ENCODE measurements at regions not wholly inside any gene's neighbourhood (a gene's known extent, or its start where the extent isn't known, plus 50 kb on each side); places are given as distances from the start of the nearest gene placed in this dataset.

DNA sequence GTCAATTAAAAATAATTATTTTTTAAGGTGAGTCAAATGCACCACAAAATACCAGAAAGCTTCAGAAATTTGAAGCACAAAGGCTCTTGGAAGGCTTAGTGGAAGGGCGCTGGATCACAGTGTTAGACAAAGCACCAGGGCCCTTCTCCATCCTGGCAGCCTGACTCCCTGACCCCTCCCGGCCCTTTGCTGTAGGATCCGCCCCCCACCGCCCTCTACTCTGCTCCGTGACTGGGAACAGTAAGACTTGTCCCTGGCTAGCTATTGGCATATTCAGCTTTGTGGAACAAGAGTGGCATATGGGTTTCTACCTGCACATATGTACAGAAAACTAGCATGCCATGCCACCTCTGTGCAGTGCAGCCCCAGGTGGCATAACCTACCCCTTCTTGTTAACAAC lies 222.1 kb downstream of the SYK start:
- TF ChIP-seq, protein P1, sequence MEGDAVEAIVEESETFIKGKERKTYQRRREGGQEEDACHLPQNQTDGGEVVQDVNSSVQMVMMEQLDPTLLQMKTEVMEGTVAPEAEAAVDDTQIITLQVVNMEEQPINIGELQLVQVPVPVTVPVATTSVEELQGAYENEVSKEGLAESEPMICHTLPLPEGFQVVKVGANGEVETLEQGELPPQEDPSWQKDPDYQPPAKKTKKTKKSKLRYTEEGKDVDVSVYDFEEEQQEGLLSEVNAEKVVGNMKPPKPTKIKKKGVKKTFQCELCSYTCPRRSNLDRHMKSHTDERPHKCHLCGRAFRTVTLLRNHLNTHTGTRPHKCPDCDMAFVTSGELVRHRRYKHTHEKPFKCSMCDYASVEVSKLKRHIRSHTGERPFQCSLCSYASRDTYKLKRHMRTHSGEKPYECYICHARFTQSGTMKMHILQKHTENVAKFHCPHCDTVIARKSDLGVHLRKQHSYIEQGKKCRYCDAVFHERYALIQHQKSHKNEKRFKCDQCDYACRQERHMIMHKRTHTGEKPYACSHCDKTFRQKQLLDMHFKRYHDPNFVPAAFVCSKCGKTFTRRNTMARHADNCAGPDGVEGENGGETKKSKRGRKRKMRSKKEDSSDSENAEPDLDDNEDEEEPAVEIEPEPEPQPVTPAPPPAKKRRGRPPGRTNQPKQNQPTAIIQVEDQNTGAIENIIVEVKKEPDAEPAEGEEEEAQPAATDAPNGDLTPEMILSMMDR (IDR thresholded peaks at IDR 0.05), result no peak
- DNase-seq (ENCODE audit: extremely low spot score, unreplicated experiment), result peak; percentile 51
- H3K27ac Mint-ChIP-seq (ENCODE audit: unreplicated experiment), result no peak overlapping the region
- H3K27me3 Mint-ChIP-seq (ENCODE audit: unreplicated experiment), result no peaks in the 10 kb centered on the region
- H3K4me3 Mint-ChIP-seq (ENCODE audit: unreplicated experiment), result no peak overlapping the region
- peaks cover 24% of the 10 kb centered on the region for H3K4me1 Mint-ChIP-seq (ENCODE audit: unreplicated experiment)
- peaks cover 16% of the 10 kb centered on the region for H3K9me3 Mint-ChIP-seq (ENCODE audit: unreplicated experiment)
- H3K36me3 Mint-ChIP-seq (ENCODE audit: unreplicated experiment), result no peaks in the 10 kb centered on the region

DNA sequence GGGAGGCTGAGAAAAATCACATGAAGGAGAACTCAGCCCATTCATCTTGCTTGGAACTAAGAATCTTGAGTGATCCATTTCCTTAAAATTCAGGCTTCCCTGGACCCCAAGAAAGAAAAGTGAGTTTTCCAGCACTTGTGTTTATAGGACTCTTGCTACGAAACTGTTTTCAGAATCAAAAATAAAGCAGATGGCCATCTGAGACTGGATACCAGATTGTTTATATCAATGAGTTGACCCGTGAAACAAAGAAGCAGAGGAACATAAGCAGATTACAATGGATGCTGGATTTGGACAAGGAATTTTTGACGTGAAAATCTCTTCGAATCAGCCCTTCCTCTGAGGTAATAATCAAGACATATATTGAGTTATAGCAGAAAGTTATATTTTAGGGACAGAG lies 223.2 kb downstream of the SYK start:
- TF ChIP-seq, protein P1 (IDR thresholded peaks at IDR 0.05), result no peak
- Mint-ChIP-seq H3K27me3 (ENCODE audit: unreplicated experiment) (no peaks in the 10 kb centered on the region), H3K36me3 (ENCODE audit: unreplicated experiment) (no peaks in the 10 kb centered on the region), H3K4me3 (ENCODE audit: unreplicated experiment) (no peak overlapping the region), H3K27ac (ENCODE audit: unreplicated experiment) (no peak overlapping the region), H3K4me1 (ENCODE audit: unreplicated experiment) (peaks cover 26% of the 10 kb centered on the region), H3K9me3 (ENCODE audit: unreplicated experiment) (peaks cover 9% of the 10 kb centered on the region)
- DNase-seq (ENCODE audit: extremely low spot score, unreplicated experiment), result no peak

DNA sequence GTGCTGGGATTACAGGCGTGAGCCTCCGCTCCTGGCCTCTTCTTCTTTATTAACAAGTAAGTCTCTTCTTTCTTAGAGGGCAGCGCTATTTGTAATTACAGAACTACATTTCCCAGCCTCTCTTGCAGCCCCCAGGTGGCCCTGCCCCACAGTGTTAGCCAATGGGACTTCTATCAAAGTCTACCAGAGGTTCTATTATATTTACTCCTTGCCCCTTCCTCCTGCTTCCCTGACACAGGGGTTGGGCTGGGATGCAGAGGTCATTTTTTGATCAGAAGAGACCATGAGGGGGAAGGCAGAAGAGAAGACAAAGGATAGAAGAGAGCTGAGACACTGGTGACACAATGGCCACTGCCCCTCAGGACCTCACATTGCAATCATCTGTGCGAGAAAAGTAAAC lies 224.2 kb downstream of the SYK start:
- Mint-ChIP-seq H3K36me3 (ENCODE audit: unreplicated experiment) (no peaks in the 10 kb centered on the region), H3K27ac (ENCODE audit: unreplicated experiment) (no peak overlapping the region), H3K4me3 (ENCODE audit: unreplicated experiment) (no peak overlapping the region), H3K4me1 (ENCODE audit: unreplicated experiment) (peaks cover 27% of the 10 kb centered on the region), H3K9me3 (ENCODE audit: unreplicated experiment) (peaks cover 7% of the 10 kb centered on the region), H3K27me3 (ENCODE audit: unreplicated experiment) (no peaks in the 10 kb centered on the region)
- TF ChIP-seq, protein P1 (IDR thresholded peaks at IDR 0.05), result no peak
- DNase-seq (ENCODE audit: extremely low spot score, unreplicated experiment), result peak; percentile 56

DNA sequence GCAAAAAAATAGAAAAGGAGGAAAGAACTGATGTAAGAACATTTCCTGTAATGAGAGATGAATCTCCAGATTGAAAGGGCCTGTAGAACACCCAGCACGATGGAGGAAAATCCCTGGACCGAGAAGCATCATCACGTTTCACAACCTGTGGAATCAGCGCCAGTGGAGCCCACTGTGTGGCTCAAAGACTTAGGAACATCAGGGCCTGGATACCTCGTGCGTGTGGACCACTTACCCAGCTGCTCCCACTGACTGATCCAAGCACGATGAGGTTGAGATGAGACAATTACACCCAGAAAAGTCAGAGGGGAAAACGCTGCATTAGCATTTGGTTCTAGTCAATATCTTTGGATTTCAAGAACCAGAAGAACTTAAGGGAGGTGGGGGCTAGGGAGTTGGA lies 224.6 kb downstream of the SYK start:
- peaks cover 24% of the 10 kb centered on the region for H3K4me1 Mint-ChIP-seq (ENCODE audit: unreplicated experiment)
- H3K4me3 Mint-ChIP-seq (ENCODE audit: unreplicated experiment), result no peak overlapping the region
- no peak overlapping the region for H3K27ac Mint-ChIP-seq (ENCODE audit: unreplicated experiment)
- peak; percentile 56 for DNase-seq (ENCODE audit: extremely low spot score, unreplicated experiment)
- H3K27me3 Mint-ChIP-seq (ENCODE audit: unreplicated experiment), result no peaks in the 10 kb centered on the region
- H3K36me3 Mint-ChIP-seq (ENCODE audit: unreplicated experiment), result no peaks in the 10 kb centered on the region
- peaks cover 7% of the 10 kb centered on the region for H3K9me3 Mint-ChIP-seq (ENCODE audit: unreplicated experiment)
- TF ChIP-seq, protein P1 (IDR thresholded peaks at IDR 0.05), result no peak

DNA sequence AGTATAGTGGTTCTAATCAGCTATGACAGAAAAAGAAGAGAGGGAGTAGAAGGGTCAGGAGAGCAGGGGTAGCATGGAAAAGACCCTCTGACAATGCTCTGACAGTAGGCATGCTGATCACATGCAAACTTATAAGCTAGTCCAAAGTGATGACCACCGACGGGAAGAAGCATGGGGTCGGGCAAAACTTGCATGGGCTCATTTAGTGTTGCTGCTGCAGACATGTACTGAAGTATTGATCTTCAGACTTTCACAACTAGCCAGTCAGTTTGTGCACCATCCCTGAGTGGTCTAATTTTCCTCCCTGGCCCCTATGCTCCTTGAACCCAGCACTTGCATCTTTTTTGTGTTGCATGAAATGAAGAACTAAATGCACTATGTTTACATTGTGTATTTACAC lies 225.4 kb downstream of the SYK start:
- Mint-ChIP-seq H3K36me3 (ENCODE audit: unreplicated experiment) (no peaks in the 10 kb centered on the region), H3K4me1 (ENCODE audit: unreplicated experiment) (peaks cover 17% of the 10 kb centered on the region), H3K27me3 (ENCODE audit: unreplicated experiment) (no peaks in the 10 kb centered on the region), H3K4me3 (ENCODE audit: unreplicated experiment) (no peak overlapping the region), H3K9me3 (ENCODE audit: unreplicated experiment) (peaks cover 7% of the 10 kb centered on the region), H3K27ac (ENCODE audit: unreplicated experiment) (no peak overlapping the region)
- peak; percentile 32 for DNase-seq (ENCODE audit: extremely low spot score, unreplicated experiment)
- TF ChIP-seq, protein P1 (IDR thresholded peaks at IDR 0.05), result no peak
